PC-9 (cell line): ENCODE measurements at regions not wholly inside any gene's neighbourhood (a gene's known extent, or its start where the extent isn't known, plus 50 kb on each side); places are given as distances from the start of the nearest gene placed in this dataset.

ENCODE experiments used
- BruUV-seq: library from RNA; stranded (reverse); fragments of 400-500 nt; replicated peaks from 2 replicates; lab custom pipeline; 2021; lab: Mats Ljungman, UMichigan
- CTCF ChIA-PET: fragments of 300-600 bp; sonication (Branson Sonifier 250); formaldehyde crosslinking; loops from one replicate; lab custom pipeline; 2022; ENCODE audit warnings: antibody characterized with exemption; lab: Charles Lee
- POLR2A ChIA-PET: fragments of 300-600 bp; sonication (Branson Sonifier 250); formaldehyde crosslinking; loops from one replicate; lab custom pipeline; 2022; ENCODE audit warnings: antibody characterized with exemption; ENCODE audit not compliant: unreplicated experiment; lab: Charles Lee
- DNase-seq, 2 experiments: peaks; one replicate each; pipeline versions ENCODE4 v3.0.0 to v3.0.0-alpha.2; 2015 to 2022; ENCODE audit warnings: mixed read lengths in 1 of 2
- H2AFZ ChIP-seq: fragments of 200-600 bp; sonication (generic); 2 replicates; pipeline ENCODE4 v1.8.1; 2017; ENCODE audit warnings: antibody characterized with exemption
- H3F3A ChIP-seq: fragments of 200-600 bp; sonication (generic); 2 replicates; pipeline ENCODE4 v1.8.1; 2017; ENCODE audit warnings: antibody characterized with exemption, mild to moderate bottlenecking, low read depth; ENCODE audit not compliant: insufficient read depth
- H3K27ac ChIP-seq: fragments of 200-600 bp; sonication (generic); 2 replicates; pipeline ENCODE4 v1.6.1; 2016; ENCODE audit warnings: mixed run types
- H3K27me3 ChIP-seq: fragments of 200-600 bp; sonication (generic); 2 replicates; pipeline ENCODE4 v1.6.1; 2016; ENCODE audit warnings: low read depth, mixed run types; ENCODE audit not compliant: insufficient read depth
- H3K36me3 ChIP-seq: fragments of 200-600 bp; sonication (generic); 2 replicates; pipeline ENCODE4 v1.6.1; 2016; ENCODE audit warnings: low read depth, mixed run types
- H3K4me1 ChIP-seq: fragments of 200-600 bp; sonication (generic); replicated peaks from 2 replicates; pipeline ENCODE4 v1.6.1; 2016; ENCODE audit warnings: mixed run types; ENCODE audit not compliant: insufficient read depth
- H3K4me2 ChIP-seq: fragments of 200-600 bp; sonication (generic); 2 replicates; pipeline ENCODE4 v1.6.1; 2017; ENCODE audit warnings: mixed run types
- H3K4me3 ChIP-seq: fragments of 200-600 bp; sonication (generic); 2 replicates; pipeline ENCODE4 v1.6.1; 2016; ENCODE audit warnings: mixed run types
- H3K79me2 ChIP-seq: fragments of 200-600 bp; sonication (generic); 2 replicates; pipeline ENCODE4 v1.6.1; 2017; ENCODE audit warnings: low read depth, mixed run types
- H3K9me2 ChIP-seq: fragments of 200-600 bp; sonication (generic); 2 replicates; pipeline ENCODE4 v1.8.1; 2017; ENCODE audit warnings: mild to moderate bottlenecking; ENCODE audit not compliant: insufficient read depth
- H3K9me3 ChIP-seq: fragments of 200-600 bp; sonication (generic); 2 replicates; pipeline ENCODE4 v1.8.1; 2016; ENCODE audit warnings: low read depth; ENCODE audit not compliant: insufficient read depth
- H4K20me1 ChIP-seq: fragments of 200-600 bp; sonication (generic); 2 replicates; pipeline ENCODE4 v1.8.1; 2017; ENCODE audit not compliant: insufficient read depth
- EZH2 ChIP-seq: fragments of 200-600 bp; sonication (generic); IDR thresholded peaks from 2 replicates; pipeline ENCODE4 v1.8.0; 2017; ENCODE audit warnings: antibody characterized with exemption, low read depth
- intact Hi-C: fragments of 100-400 bp; cut with micrococcal nuclease; formaldehyde crosslinking; loops from one replicate; pipeline ENCODE4 v1.10.0; 2022; ENCODE audit not compliant: unreplicated experiment
- TF ChIP-seq, protein P1 (sequence below): fragments of 200-600 bp; sonication (generic); conservative IDR thresholded peaks from 2 replicates; pipeline ENCODE4 v1.6.1; 2017; ENCODE audit warnings: mixed run types, antibody characterized with exemption, mild to moderate bottlenecking, moderate library complexity

- BruUV-seq = no TSS peak
These were observed 396.7 kb upstream of the DCC start for GRCh38 chr18:51943281-51943680.

GRCh38 chr18:51946946-51947345 is 393.1 kb upstream of the DCC start:
- no TSS peak for BruUV-seq
- H3K4me3 ChIP-seq = no peak overlapping the region
- ChIA-PET CTCF (no interaction called here), POLR2A (no interaction called here)
- H3K36me3 ChIP-seq = no peaks in the 10 kb centered on the region
- no peak overlapping the region for H2AFZ ChIP-seq
- no peak overlapping the region for H3K27ac ChIP-seq
- H3F3A ChIP-seq = no peaks in the 10 kb centered on the region
- H3K9me3 ChIP-seq = no peaks in the 10 kb centered on the region
- H3K4me2 ChIP-seq = no peak overlapping the region
- DNase-seq = no peak
- intact Hi-C loops = no loop called here
- no peaks in the 10 kb centered on the region for H3K79me2 ChIP-seq
- TF ChIP-seq, protein P1, sequence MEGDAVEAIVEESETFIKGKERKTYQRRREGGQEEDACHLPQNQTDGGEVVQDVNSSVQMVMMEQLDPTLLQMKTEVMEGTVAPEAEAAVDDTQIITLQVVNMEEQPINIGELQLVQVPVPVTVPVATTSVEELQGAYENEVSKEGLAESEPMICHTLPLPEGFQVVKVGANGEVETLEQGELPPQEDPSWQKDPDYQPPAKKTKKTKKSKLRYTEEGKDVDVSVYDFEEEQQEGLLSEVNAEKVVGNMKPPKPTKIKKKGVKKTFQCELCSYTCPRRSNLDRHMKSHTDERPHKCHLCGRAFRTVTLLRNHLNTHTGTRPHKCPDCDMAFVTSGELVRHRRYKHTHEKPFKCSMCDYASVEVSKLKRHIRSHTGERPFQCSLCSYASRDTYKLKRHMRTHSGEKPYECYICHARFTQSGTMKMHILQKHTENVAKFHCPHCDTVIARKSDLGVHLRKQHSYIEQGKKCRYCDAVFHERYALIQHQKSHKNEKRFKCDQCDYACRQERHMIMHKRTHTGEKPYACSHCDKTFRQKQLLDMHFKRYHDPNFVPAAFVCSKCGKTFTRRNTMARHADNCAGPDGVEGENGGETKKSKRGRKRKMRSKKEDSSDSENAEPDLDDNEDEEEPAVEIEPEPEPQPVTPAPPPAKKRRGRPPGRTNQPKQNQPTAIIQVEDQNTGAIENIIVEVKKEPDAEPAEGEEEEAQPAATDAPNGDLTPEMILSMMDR = no peak
- TF ChIP-seq EZH2 = no peak
- no peaks in the 10 kb centered on the region for H3K9me2 ChIP-seq
- H3K27me3 ChIP-seq = no peaks in the 10 kb centered on the region
- no peaks in the 10 kb centered on the region for H4K20me1 ChIP-seq
- no peaks in the 10 kb centered on the region for H3K4me1 ChIP-seq

More at GRCh38 chr18:51943281-51943680, 396.7 kb upstream of the DCC start:
- no peaks in the 10 kb centered on the region; the same call in 1 of the 2 replicates for H3K9me2 ChIP-seq
- no peaks in the 10 kb centered on the region for H3K4me1 ChIP-seq
- no peaks in the 10 kb centered on the region for H3F3A ChIP-seq
- ChIA-PET POLR2A (no interaction called here), CTCF (no interaction called here)
- no peaks in the 10 kb centered on the region for H3K36me3 ChIP-seq
- H3K9me3 ChIP-seq = no peaks in the 10 kb centered on the region
- H3K4me2 ChIP-seq = no peak overlapping the region
- TF ChIP-seq, protein P1 = no peak
- no peak for TF ChIP-seq EZH2
- no peak for DNase-seq
- no peak overlapping the region for H3K4me3 ChIP-seq
- H3K79me2 ChIP-seq = no peaks in the 10 kb centered on the region
- no peaks in the 10 kb centered on the region for H4K20me1 ChIP-seq
- H2AFZ ChIP-seq = no peak overlapping the region
- no peak overlapping the region for H3K27ac ChIP-seq
- intact Hi-C loops = no loop called here
- H3K27me3 ChIP-seq = no peaks in the 10 kb centered on the region

DNA sequence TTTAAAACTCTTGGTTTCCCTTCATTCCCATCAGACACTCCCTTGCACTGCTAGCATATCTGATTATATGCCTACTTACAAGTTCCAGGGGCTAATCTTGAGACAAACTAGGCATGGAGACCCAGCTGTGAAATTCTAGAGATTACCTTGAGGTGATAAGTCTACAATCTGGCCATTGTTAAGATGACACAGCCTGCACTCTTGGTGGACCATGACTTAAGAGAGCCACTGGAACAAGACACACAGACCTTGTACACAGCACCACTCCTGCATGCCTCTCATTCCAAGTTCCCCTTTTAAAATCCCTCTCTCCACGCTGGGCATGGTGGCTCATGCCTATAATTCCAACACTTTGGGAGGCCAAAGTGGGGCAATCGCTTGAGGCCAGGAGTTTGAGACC is 387.2 kb upstream of the DCC start:
- no peak for DNase-seq
- CTCF ChIA-PET = no interaction called here
- Histone ChIP-seq H2AFZ (no peak overlapping the region), H3K9me3 (no peaks in the 10 kb centered on the region), H3K4me1 (no peaks in the 10 kb centered on the region), H3K4me2 (no peak overlapping the region), H3K27me3 (no peaks in the 10 kb centered on the region), H3K4me3 (no peak overlapping the region), H3K79me2 (no peaks in the 10 kb centered on the region), H3F3A (no peaks in the 10 kb centered on the region), H3K27ac (no peak overlapping the region), H3K36me3 (no peaks in the 10 kb centered on the region), H4K20me1 (no peaks in the 10 kb centered on the region), H3K9me2 (no peaks in the 10 kb centered on the region)
- no TSS peak for BruUV-seq
- intact Hi-C loops = no loop called here
- POLR2A ChIA-PET = no interaction called here
- TF ChIP-seq EZH2 = no peak
- TF ChIP-seq, protein P1 = no peak
